Inflammatory macrophage treated with lipopolysaccharide for 4 hours (primary cell): ENCODE measurements at regions not wholly inside any gene's neighbourhood (a gene's known extent, or its start where the extent isn't known, plus 50 kb on each side); places are given as distances from the start of the nearest gene placed in this dataset.
"Not testable (repeated sequence)": the region's sequence is repeated elsewhere in the genome, so short reads cannot be mapped to it uniquely, and the experiment has no call there.

Experiments used
- DNase-seq: peaks from one replicate; pipeline ENCODE4 v3.0.0-alpha.2; 2020

DNA sequence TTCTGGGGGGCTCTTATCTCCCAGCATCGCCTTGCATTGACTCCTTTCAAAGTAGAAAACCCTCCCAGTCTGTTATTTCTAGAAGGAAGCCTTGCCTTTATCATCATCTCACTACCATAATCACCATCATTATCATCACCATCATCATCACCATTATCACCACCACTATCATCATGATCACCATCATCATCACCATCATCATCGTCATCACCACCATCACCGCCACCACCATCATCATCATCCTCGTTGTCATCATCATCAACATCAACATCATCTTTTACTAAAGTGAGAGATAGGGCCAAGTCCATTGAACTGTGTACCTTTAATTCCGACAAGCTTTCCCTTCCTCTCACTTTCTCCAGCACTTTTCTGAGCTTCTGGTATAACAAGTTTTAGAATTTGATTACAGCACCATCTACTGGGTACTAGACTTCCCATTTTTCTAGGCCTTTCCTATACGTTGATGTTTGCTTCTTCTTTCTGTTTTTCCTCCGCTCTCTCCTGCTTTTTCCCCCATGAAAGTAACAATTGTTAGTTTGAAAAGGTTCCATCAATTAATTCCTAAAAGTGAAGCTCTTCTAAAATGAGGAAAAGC is 226.4 kb downstream of the BUB3 start:
- DNase-seq: peak; percentile 47

DNA sequence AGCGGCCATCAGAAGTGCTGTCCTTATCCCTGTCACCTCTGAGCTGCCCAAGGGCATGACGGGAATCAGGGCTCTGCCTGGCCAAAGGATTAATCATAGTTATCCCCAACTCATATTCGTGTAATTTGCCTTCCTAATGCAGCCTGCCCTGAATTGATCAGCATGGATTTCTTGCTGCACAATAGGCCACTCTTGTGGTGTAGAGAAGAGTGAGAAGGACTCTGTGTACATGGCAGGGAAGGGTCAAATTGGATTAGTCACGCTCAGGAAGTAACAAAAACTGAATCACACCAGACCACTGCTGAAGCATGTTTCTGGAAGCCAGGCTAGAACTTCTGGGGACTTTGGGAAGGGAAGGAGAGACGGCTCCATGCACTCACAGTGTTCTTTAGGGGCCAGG is 227.0 kb downstream of the BUB3 start:
- DNase-seq: no peak

DNA sequence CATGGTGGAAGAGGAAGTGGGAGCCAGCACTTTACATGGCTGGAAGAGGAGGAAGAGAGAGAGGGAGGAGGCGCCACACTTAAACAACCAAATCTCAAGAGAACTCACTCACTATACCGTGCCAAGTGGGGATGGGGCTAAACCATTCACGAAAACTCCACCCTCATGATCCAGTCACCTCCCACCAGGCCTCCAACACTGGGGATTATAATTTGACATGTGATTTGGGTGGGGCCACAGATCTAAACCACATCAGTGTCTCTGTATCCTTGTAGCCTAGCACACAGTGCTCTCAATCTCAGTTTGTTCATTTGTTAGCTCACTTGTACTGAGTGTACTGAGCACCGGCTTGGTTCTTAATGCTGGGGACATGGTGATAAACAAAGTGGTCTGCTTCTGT is 228.3 kb downstream of the BUB3 start:
- DNase-seq: no peak

DNA sequence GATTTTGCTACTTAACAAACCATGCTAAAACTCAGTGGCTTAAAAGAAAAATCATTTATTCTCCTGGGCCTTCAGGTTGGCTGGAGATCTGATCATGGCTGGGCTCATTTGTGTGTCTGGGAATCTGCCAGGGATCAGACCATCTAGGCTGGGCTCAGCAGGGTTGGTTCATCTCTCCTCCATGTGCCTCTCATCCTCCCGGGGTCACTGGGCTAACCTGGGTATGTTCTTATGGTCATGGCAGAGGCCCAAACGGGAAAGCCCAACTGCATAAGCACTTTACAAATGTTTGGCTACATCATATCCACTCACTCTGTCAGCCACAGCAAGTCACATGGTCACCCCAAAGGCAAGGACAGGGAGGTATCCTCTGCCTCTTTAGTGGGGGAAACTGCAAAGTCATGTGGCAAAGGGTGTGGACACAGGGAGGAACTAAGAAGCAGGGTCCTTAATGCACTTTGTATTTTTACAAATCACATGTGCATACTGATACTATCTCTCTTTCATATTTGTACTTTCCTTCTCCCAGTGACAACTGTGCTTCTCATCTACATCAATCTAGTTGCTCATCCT is 231.4 kb downstream of the BUB3 start:
- no peak for DNase-seq

DNA sequence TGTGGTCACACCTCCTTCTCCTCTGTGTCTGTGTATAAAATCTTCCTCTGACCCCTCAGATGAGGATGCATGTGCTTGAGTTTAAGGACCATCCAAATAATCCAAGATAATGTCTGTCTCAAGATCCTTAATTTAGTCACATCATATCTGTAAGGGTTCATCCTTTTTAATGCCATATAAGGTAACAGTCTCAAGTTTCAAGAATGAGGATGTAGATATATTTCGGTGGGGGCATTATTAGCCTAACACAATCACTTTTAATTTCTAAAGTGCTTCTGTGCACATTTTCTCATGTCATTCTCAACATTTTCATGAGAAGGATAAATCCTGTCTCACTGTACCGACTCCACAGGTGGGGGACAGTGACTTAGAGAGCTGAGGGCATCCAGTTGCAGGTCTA is 235.3 kb downstream of the BUB3 start:
- DNase-seq: no peak

DNA sequence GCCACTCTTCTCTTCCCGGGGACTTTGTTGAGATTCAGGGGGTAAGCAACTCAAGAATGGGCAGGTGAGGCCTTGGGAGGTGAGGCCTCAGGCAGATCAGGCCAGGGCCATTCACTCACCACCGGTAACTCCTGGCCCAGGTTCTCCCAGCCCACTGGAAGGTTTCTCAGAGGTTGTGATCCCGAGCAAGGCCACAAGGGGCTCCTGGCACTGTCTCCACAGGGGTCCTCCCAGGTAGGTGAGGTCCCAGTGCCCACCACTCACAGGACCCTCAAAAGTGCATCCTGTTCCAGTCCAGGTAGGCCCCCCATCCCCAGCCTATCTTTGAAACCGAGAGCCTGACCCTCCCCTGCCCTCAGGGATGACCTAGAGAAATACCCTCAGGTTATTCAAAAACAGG is 236.1 kb downstream of the BUB3 start:
- DNase-seq: no peak

DNA sequence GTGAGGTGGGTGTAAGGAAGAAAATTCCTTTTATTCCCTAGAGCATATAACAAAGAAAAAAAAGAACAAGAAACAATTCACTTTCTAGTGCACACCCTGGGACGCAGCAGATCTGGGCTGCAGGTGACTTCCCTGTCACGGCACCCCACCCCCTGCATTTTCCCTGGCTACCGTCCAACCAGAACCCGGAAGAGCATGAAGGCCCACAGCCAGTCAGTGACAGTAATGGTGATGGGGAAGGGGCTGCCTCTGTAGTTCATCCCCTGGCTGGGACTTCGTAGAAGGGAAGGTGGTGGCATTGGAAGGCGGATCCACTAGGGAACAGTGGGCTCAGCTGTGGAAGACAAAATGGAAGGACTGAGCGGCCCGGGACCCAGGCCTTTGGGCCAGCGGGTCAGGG is 236.7 kb downstream of the BUB3 start:
- no peak for DNase-seq

DNA sequence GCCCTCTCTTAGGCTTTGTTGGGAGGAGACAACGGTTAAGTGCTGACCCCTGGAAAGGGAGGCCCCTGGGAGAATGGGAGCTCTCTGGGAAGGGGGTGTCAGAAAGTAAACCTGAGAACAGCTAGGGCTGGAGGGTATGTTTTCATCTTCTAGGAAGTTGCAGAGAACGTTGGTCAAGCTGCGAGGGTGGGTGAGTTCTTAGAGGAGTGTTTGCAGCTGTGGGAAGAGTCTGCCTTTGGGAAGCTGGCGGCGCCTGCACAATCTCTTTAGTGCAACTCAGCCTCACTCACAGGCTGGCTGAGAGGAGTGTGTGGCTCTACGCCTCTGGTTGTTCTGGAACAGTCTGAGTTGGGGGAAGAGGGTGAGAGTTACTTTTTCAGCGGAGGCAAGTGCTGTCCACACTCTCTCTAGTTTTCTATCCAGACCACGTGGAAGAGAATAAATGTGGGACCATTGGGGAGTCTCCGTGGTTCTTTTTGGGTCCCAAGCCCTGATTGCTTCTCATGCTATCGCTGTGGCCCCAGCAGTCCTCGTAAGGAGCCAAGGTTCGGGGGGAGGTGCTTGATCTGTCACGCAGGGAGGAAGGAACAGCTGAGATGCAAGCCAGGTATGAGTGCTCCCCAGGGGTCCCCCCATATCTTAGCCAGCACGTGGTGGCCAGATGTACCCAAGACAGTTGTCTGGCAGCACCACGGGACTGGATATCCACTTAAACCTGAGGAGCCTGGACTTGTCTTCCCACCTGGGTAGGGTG is 237.2 kb downstream of the BUB3 start:
- DNase-seq: no peak

DNA sequence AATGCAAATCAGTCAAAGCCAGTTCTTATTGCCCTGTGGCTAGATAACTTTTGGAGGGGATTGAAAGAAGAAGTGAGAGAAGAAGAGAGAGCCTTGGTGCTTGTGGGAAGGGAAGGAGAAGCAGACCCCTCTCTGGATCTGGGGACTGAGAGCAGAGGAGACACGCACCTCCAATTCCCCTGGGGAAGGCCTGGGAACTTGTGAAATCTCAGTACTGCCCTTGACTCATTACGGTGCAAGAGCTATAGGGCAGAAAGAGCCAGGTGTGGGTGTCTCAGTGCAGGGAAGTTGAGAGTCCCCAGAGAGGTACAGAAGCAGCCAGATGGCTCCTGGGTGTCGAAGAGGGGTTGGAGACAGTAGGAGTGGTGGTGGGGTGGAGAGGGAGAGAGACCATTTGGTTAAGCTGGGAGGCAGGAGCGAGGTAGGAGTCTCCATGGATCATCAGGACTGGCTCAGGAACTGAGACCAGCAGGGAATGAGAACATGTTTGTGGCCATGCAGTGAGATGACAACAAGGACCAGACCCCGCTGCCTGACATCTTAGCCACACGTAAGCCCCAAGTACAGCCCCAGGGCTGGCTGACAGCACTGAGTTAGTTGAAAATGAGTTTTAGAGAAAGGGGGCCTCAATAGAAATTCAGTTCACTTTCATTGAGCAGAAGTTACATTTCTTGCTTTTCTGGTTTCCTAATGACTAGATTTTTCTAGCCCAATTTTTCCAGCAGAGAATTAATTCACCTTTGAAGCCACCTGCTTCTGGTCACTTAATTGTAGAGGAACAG is 238.2 kb downstream of the BUB3 start:
- DNase-seq: no peak

DNA sequence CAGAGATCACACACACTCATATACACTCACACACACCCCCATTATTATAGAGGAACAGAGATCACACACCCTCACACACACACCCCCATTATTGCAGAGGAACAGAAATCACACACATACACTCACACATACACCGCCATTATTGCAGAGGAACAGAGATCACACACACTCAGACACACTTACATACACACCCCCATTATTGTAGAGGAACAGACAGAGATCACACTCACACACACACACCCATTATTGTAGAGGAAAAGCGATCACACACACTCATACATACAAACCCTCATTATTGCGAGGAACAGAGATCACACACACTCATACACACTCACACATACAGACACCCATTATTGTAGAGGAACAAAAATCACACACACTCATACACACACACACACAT is 239.0 kb downstream of the BUB3 start:
- no peak for DNase-seq

DNA sequence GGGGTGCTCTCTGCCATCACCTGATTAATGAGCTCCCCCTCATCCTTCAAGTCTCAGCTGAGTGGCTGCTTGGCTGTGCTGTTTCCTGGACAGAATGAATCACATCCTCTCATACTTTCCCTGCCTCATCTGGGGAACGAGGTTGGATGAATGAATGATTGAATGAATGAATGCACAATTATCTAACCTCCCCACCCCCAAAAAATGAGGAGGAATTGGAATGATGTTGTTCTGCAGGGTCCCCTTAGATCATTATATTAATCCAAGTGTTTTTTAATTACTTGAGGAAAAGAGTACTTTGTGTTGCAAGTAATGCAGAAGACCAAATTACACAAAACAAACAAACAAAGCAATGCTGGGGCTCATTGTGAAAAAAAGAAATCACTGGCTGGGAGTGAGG is 240.2 kb downstream of the BUB3 start:
- no peak for DNase-seq

DNA sequence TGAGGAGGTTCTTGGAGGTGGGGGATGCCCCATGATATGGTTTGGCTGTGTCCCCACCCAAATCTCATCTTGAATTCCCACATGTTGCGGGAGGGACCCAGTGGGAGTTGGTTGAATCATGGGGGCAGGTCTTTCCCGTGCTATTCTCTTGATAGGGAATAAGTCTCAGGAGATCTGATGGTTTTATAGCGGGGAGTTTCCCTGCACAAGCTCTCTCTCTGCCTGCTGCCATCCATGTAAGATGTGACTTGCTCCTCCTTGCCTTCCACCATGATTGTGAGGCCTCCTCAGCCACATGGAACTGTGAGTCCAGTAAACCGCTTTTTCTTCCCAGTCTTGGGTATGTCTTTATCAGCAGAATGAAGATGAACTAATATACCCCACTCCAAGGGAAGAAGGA is 241.0 kb downstream of the BUB3 start:
- DNase-seq: not testable (repeated sequence)

DNA sequence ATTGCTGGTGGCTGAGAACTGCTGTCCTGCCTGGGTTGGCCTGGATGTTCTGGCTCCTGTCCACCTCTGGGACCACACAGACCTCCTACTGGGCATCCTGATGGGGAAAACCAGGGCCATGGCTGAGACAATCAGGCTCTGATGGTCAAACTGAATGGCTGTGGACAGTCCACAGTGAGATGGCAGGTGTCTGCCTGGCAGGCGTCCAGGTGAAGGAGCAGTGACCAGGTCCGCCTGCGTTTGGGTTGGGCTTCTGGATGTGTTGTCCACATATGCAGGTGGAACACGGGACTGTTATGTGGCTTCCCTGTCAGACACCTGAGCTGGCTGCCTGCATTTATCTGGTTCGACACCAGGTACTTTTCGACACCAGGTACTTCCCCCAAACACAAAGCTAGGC is 241.7 kb downstream of the BUB3 start:
- no peak for DNase-seq

DNA sequence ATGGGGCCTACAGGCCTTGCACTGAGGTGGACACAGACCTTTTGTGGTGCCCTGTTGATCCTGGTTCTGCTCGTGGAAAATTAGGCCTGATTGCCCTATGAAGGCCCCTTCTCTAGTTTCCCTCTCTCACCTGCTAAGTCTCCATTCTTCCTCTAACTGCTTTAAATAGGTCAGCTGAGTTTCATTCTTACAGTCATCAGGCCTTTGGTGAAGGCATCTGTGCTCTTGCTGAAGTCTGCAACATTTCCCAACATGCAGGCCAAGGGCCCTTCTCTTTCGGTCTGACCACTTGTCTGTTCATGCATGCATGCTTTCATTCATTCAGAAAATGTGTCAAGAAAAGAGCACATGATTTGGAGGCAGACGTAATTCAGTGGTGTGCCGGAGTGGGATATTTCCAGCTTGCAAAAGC is 244.0 kb downstream of the BUB3 start:
- DNase-seq: peak; percentile 2

DNA sequence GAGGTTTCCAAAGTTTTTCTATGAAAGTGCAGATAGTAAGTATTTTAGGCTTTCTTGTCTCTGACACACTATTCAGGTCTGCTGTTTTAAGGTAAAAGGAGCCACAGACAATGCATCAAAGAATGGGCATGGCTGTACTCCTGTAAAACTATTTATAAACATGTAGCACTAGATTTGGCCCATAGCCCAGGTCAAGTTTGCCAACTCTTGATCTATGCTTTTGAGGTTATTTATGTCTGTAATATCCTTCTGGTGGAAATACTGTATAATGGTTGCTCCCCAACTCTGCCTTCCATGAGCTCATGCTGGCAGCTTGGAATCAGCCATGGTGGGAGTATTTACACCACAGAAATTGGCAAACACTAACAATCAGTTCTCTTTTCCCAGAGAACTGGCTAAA is 244.6 kb downstream of the BUB3 start:
- no peak for DNase-seq

DNA sequence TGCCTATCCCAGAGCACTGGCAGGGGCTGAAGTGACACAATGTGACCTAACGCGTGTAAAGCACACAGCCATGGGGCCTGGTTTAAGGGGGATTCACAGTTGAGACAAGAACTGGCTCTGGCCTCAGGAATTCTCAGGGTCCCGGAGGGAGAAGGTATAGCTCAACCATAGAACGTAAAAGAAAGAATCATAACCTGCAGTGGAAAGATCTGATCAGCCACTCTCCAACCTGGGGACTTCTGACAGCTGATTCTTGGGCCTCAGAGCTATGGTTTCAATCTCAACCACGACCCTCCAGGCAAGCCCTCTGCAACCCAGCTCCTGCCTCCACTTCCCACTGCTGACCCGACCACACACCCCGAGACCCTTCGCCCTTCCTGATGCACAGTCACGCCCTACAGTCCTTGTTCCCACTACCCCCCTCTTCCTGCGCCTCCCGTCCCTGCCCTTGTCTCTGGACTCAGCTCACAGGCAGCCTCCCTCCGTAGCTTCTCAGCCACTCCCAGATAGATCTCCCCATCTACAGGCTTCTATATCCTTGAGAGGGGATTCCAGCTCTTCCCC is 245.2 kb downstream of the BUB3 start:
- DNase-seq: no peak

DNA sequence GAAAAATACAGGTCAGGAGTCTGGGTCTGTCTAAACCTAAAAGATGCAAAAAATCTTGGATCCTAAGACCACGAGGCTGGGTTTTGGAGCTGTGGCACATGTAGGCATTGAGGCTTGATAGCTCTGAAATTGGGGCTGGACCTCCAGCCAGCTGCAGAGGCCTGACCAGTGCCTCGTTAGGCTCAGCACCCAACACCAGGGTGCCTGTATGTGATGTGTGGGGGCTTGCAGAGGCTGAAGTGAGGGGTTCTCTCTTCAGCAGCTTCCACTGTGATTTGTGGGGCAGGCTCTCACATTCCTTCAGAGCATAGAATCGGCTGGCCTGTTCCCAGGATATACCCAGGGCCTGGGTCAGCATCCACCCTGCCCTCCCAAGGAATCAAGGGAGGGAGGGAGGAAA is 247.8 kb downstream of the BUB3 start:
- no peak for DNase-seq

DNA sequence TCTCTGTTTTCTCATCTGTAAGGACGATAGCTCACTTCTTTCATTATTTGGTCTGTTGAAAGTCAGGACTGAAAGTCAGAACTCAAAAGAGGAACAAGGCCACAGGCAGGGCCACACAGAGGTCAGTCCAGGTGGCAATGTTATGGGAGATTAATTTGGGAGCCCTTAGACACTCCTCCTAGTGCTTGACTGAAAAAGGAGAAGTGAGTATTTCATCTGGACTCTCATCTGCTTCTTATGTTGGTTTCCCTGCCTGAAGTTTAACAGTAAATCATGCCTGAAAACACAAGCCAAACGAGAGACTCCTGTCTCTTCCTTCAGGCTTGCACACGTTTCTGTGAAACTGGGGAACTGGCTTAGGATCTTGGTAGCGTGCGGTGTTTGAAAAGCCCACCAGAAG is 248.5 kb downstream of the BUB3 start:
- peak; percentile 34 for DNase-seq

DNA sequence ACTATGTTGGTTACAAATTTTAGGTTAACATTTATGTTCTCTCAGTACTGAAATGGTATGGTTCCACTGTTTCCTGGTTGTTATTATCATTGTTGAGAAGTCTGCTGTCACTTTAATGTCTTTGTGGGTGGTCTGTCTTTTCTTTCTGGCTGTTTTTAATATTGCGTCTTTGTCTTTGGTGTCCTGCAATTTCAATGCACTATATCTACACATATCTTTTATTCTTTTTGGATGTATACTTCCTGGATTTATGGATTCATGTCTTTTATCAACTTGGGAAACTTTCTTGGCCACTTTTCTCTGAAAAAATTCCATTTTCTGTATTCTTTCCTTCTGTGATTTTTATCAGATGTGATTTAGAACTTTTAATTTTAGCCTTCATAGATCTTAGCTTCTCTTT is 250.2 kb downstream of the BUB3 start:
- DNase-seq: no peak

DNA sequence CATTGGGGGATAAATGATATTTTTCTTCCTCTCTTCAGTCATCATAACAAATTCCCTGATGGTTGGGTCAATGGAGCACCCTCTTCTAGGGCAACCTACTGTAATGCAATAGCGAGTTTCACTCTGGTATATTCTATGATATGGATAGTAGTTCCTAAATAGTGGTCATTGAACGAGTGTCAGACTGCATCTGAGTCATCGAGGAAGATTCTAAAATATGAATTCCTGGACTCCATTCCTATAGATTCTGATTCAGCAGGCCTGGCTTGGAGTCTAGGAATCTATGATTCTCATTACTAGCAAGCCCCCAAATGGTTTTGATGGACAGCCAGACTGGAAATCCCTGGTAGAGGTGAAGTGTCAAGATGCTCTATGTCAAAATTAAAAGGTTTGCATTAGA is 254.5 kb downstream of the BUB3 start:
- DNase-seq: no peak

DNA sequence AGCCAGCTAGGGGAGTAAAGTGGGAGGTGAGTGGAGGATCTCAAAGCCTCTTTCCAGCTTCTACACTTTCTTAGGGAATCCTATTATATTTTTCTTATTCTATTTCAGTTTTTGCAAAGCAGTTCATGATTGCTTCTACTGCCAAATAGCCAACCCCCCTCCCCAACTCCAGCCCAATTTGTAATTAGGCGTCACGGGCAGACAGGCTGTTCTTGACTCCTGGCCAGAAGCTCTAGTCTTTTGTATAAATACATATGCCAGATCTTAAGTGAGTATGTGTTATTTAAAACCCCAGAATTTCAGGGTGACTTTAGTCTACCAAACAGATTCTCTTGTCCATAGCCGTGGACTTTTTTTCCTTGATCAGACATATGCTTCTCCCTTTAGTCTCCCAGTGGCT is 255.2 kb downstream of the BUB3 start:
- no peak for DNase-seq

DNA sequence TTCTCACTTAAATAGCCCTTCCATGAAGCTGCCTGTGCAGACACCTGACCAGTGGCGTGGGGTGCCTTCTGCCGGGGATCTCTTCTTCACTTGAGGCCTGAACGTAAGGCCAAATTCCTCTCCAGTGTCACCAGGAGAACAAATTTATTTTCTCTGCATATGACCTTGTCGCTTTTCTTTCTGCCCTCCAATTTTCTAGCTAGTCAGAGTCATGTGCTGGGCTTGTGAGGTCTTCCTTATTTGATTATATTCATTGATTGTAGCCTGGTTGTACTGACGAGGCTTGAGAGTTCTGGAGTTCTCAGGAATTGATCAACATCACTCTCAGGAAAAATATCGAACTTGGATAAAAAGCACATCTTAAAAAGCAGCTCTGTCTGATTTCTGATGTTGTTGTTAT is 255.7 kb downstream of the BUB3 start:
- DNase-seq: no peak

DNA sequence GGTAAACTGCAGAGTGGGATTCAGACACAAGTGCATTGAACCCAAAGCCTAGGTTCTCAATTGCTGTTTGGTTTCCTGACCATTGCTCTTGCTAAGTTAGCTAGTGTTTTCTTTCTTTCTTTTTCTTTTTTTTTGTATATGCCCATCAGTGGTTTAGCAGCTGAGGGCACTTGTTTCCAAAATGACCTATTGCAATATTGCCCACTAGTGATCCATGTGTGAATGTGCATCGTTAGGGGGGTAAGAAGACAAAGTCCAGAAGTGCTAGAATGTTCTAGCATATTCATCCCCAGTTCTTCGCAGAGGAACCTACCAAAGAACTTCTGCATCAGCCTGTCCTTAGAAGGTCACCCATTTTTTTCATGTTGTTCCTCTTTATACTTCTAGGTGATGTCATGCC is 252.8 kb upstream of the GPR26 start:
- peak; percentile 20 for DNase-seq

DNA sequence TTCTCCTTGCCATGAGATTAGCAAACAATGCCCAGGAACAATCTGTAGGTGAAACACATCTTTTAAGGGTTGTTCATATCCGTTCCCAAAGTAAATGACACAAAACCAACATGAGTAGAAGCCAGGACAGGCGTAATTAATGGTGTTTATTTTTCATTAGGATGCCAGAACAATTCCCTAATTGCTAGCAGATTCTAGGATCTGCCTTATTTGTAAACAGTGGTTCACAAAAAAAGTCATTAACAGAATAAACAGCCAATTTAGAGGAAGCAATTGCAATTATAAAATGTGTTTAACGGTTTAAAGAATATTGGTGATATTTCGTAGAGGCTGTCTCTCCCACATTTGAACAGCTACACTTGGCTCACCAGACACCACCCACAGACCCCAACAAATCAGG is 250.6 kb upstream of the GPR26 start:
- DNase-seq: no peak
